Effector memory CD8-positive, alpha-beta T cell (primary cell): ENCODE measurements at regions not wholly inside any gene's neighbourhood (a gene's known extent, or its start where the extent isn't known, plus 50 kb on each side); places are given as distances from the start of the nearest gene placed in this dataset.

Source experiments
- ATAC-seq: fragments of 150-1000 bp; cut with Tn5 transposase; replicated peaks from 2 replicates; pipeline ENCODE4 v1.10.0; 2021; ENCODE audit warnings: mild to moderate bottlenecking, moderate library complexity
- DNase-seq, 3 experiments: peaks; one replicate each; pipeline ENCODE4 v3.0.0; 2021
- H3K27ac Mint-ChIP-seq, 2 donors: one replicate each; pipeline ENCODE4 v1.8.0; 2022; ENCODE audit warnings: mild to moderate bottlenecking in 2 of 2, mixed read lengths in 2 of 2, moderate library complexity in 2 of 2
- H3K27me3 Mint-ChIP-seq, 2 donors: one replicate each; pipeline ENCODE4 v1.8.0; 2022; ENCODE audit warnings: mixed read lengths in 2 of 2
- H3K36me3 Mint-ChIP-seq: one replicate; pipeline ENCODE4 v1.8.0; 2022; ENCODE audit warnings: mild to moderate bottlenecking, moderate library complexity, mixed read lengths; ENCODE audit not compliant: insufficient read depth
- H3K4me1 Mint-ChIP-seq, 2 donors: one replicate each; pipeline ENCODE4 v1.8.0; 2022; ENCODE audit warnings: low read depth in 2 of 2, mixed read lengths in 2 of 2
- H3K4me3 Mint-ChIP-seq, 2 donors: one replicate each; pipeline ENCODE4 v1.8.0; 2022; ENCODE audit warnings: mild to moderate bottlenecking in 2 of 2, mixed read lengths in 2 of 2, moderate library complexity in 2 of 2
- H3K9me3 Mint-ChIP-seq, 2 donors: one replicate each; pipeline ENCODE4 v1.8.0; 2022; ENCODE audit warnings: mixed read lengths in 2 of 2

- no peaks in the 10 kb centered on the region for H3K36me3 Mint-ChIP-seq
- no peaks in the 10 kb centered on the region for H3K9me3 Mint-ChIP-seq
- no peak overlapping the region for H3K27ac Mint-ChIP-seq
- no peak overlapping the region for H3K4me3 Mint-ChIP-seq
- no peaks in the 10 kb centered on the region for H3K4me1 Mint-ChIP-seq
- peaks cover 8 to 45% of the 10 kb centered on the region in 2 donors for H3K27me3 Mint-ChIP-seq
- ATAC-seq (no peak), DNase-seq (no peak)
Measured at GRCh38 chr3:18862077-18862476, 286.2 kb upstream of the KCNH8 start.

- ATAC-seq (no peak), DNase-seq (no peak)
- peaks cover 8 to 41% of the 10 kb centered on the region in 2 donors for H3K27me3 Mint-ChIP-seq
- no peak overlapping the region for H3K27ac Mint-ChIP-seq
- H3K9me3 Mint-ChIP-seq = no peaks in the 10 kb centered on the region
- H3K36me3 Mint-ChIP-seq = no peaks in the 10 kb centered on the region
- no peak overlapping the region for H3K4me3 Mint-ChIP-seq
- no peaks in the 10 kb centered on the region for H3K4me1 Mint-ChIP-seq
Measured at GRCh38 chr3:18861137-18861536, 287.2 kb upstream of the KCNH8 start.

- H3K27ac Mint-ChIP-seq = no peak overlapping the region
Measured at GRCh38 chr3:18853269-18853668, 295.0 kb upstream of the KCNH8 start.

GRCh38 chr3:18847583-18848197 is 300.6 kb upstream of the KCNH8 start:
- Mint-ChIP-seq H3K27ac (no peak overlapping the region), H3K4me3 (no peak overlapping the region), H3K27me3 (peaks cover 8 to 12% of the 10 kb centered on the region in 2 donors), H3K9me3 (no peaks in the 10 kb centered on the region), H3K36me3 (no peaks in the 10 kb centered on the region), H3K4me1 (peaks cover 0 to 4% of the 10 kb centered on the region in 2 donors)
- ATAC-seq (peak; percentile 37), DNase-seq (no peak)

More at GRCh38 chr3:18853269-18853668, 295.0 kb upstream of the KCNH8 start:
- DNase-seq (no peak), ATAC-seq (no peak)
- Mint-ChIP-seq H3K4me1 (no peaks in the 10 kb centered on the region), H3K27me3 (peaks cover 8 to 26% of the 10 kb centered on the region in 2 donors), H3K4me3 (no peak overlapping the region), H3K36me3 (no peaks in the 10 kb centered on the region), H3K9me3 (no peaks in the 10 kb centered on the region)

DNA sequence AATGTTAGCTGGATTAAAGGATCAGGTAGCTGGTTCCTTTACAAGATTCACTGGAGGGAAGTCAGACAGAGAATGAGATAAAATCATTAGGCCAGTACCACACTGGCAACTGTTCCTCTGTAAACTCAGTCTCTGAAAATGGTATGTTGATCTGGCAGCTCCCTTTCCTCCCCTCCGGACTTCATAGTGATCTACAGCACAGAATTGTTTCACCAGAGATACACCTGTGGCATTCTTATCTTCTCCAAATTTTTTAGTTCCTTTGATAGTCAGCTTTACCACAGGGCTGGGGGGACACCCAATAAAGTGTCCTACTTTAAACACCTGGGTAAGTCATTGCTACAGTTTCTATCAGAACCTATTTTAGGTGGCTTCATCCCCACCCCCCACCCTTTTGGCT is 304.3 kb upstream of the KCNH8 start:
- DNase-seq (no peak), ATAC-seq (no peak)
- H3K9me3 Mint-ChIP-seq = no peaks in the 10 kb centered on the region
- H3K27me3 Mint-ChIP-seq = no peaks in the 10 kb centered on the region
- H3K27ac Mint-ChIP-seq = no peak overlapping the region
- H3K4me3 Mint-ChIP-seq = no peak overlapping the region
- H3K36me3 Mint-ChIP-seq = no peaks in the 10 kb centered on the region
- peaks cover 0 to 4% of the 10 kb centered on the region in 2 donors for H3K4me1 Mint-ChIP-seq

- no peaks in the 10 kb centered on the region for H3K9me3 Mint-ChIP-seq
- peaks cover 0 to 4% of the 10 kb centered on the region in 2 donors for H3K4me1 Mint-ChIP-seq
- DNase-seq (no peak), ATAC-seq (no peak)
- no peaks in the 10 kb centered on the region for H3K36me3 Mint-ChIP-seq
- H3K27me3 Mint-ChIP-seq = no peaks in the 10 kb centered on the region
- no peak overlapping the region for H3K4me3 Mint-ChIP-seq
- no peak overlapping the region for H3K27ac Mint-ChIP-seq
Measured at GRCh38 chr3:18843188-18843587, 305.1 kb upstream of the KCNH8 start.

- DNase-seq (no peak), ATAC-seq (no peak)
- H3K9me3 Mint-ChIP-seq = no peaks in the 10 kb centered on the region
- no peaks in the 10 kb centered on the region for H3K36me3 Mint-ChIP-seq
- H3K4me3 Mint-ChIP-seq = no peak overlapping the region
- no peaks in the 10 kb centered on the region for H3K27me3 Mint-ChIP-seq
- H3K27ac Mint-ChIP-seq = no peak overlapping the region
- peaks cover 2 to 4% of the 10 kb centered on the region in 2 donors for H3K4me1 Mint-ChIP-seq
Measured at GRCh38 chr3:18841422-18842343, 306.6 kb upstream of the KCNH8 start.

- H3K36me3 Mint-ChIP-seq = no peaks in the 10 kb centered on the region
- DNase-seq (no peak), ATAC-seq (no peak)
- peaks cover 2 to 4% of the 10 kb centered on the region in 2 donors for H3K4me1 Mint-ChIP-seq
- no peak overlapping the region for H3K27ac Mint-ChIP-seq
- no peak overlapping the region for H3K4me3 Mint-ChIP-seq
- no peaks in the 10 kb centered on the region for H3K27me3 Mint-ChIP-seq
- no peaks in the 10 kb centered on the region for H3K9me3 Mint-ChIP-seq
Measured at GRCh38 chr3:18840535-18841137, 307.7 kb upstream of the KCNH8 start.

DNA sequence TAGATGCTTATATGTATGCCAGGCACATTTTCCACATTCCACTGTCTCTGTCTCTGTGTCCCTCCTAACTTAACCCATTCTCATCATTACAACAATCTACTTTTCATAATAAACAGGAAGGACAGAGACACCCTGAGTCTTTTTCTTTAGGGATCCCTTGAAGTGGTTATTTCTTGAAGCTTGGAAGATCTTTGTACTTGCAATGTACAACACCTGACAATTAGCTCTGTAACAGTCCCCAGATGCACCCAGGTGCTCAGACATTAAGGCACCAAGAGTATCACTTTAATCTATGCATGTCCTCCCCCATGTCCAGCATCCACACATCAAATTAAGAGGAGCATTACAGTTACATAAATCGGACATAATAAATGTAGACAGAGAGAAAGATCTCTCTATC is 309.6 kb upstream of the KCNH8 start:
- Mint-ChIP-seq H3K27me3 (no peaks in the 10 kb centered on the region), H3K27ac (peak overlapping the region in 1 of 2 donors; percentile 22), H3K4me1 (peaks cover 0 to 2% of the 10 kb centered on the region in 2 donors), H3K9me3 (no peaks in the 10 kb centered on the region), H3K4me3 (no peak overlapping the region), H3K36me3 (no peaks in the 10 kb centered on the region)
- DNase-seq = no peak
- ATAC-seq = no peak

GRCh38 chr3:18837137-18837755 is 311.1 kb upstream of the KCNH8 start:
- DNase-seq = no peak
- ATAC-seq = no peak
- Mint-ChIP-seq H3K4me3 (no peak overlapping the region), H3K36me3 (no peaks in the 10 kb centered on the region), H3K4me1 (peaks cover 0 to 2% of the 10 kb centered on the region in 2 donors), H3K9me3 (no peaks in the 10 kb centered on the region), H3K27me3 (no peaks in the 10 kb centered on the region), H3K27ac (no peak overlapping the region)

GRCh38 chr3:18835021-18835420 is 313.3 kb upstream of the KCNH8 start:
- H3K9me3 Mint-ChIP-seq = no peaks in the 10 kb centered on the region
- ATAC-seq (no peak), DNase-seq (no peak)
- H3K4me3 Mint-ChIP-seq = no peak overlapping the region
- no peaks in the 10 kb centered on the region for H3K27me3 Mint-ChIP-seq
- no peaks in the 10 kb centered on the region for H3K36me3 Mint-ChIP-seq
- no peak overlapping the region for H3K27ac Mint-ChIP-seq
- H3K4me1 Mint-ChIP-seq = peaks cover 1 to 4% of the 10 kb centered on the region in 2 donors

DNA sequence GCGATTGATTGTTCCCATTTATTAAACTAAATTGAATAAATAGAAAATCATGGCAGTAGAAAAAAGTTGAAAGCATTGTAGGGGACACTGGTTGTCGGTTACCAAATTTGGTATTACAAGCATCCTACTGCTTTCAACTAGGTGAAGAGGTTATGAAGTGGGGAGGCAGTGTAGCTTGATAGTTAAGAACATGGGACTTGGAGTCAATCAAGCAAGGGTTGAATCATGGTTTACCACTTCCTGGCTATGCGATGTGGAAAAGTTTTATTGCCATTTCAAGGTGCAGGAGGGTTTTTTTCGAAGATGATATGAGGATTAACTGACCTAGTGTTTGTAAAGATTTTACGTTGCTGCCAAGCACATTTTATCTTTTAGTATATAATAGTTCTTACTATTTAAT is 318.2 kb upstream of the KCNH8 start:
- Mint-ChIP-seq H3K27me3 (no peaks in the 10 kb centered on the region), H3K4me1 (peaks cover 5% of the 10 kb centered on the region in 2 donors), H3K27ac (no peak overlapping the region), H3K4me3 (no peak overlapping the region), H3K36me3 (no peaks in the 10 kb centered on the region), H3K9me3 (no peaks in the 10 kb centered on the region)
- peak; percentile 29 for ATAC-seq
- no peak for DNase-seq

- no peaks in the 10 kb centered on the region for H3K27me3 Mint-ChIP-seq
- DNase-seq (no peak), ATAC-seq (no peak)
- peaks cover 5% of the 10 kb centered on the region in 2 donors for H3K4me1 Mint-ChIP-seq
- H3K9me3 Mint-ChIP-seq = no peaks in the 10 kb centered on the region
- H3K27ac Mint-ChIP-seq = no peak overlapping the region
- no peak overlapping the region for H3K4me3 Mint-ChIP-seq
- no peaks in the 10 kb centered on the region for H3K36me3 Mint-ChIP-seq
Measured at GRCh38 chr3:18828637-18829036, 319.7 kb upstream of the KCNH8 start.
